Muscle layer of duodenum (tissue), 2 donors: ENCODE measurements at regions not wholly inside any gene's neighbourhood (a gene's known extent, or its start where the extent isn't known, plus 50 kb on each side); places are given as distances from the start of the nearest gene placed in this dataset.

ENCODE experiments used
- H3K27ac ChIP-seq: one replicate; pipeline ENCODE4 v1.7.0; 2013; ENCODE audit warnings: mild to moderate bottlenecking, low read length
- H3K27me3 ChIP-seq: one replicate; pipeline ENCODE4 v1.7.0; 2013; ENCODE audit warnings: low read depth, mild to moderate bottlenecking, control low read depth, low read length
- H3K36me3 ChIP-seq, 2 donors: one replicate each; pipeline ENCODE4 v1.7.0; 2013; ENCODE audit warnings: low read length in 2 of 2, control low read depth in 1 of 2, mild to moderate bottlenecking in 1 of 2; ENCODE audit not compliant: insufficient read depth in 2 of 2, control insufficient read depth in 1 of 2
- H3K4me1 ChIP-seq, 2 donors: one replicate each; pipeline ENCODE4 v1.7.0; 2013; ENCODE audit warnings: low read length in 2 of 2, mild to moderate bottlenecking in 2 of 2, control low read depth in 1 of 2, moderate library complexity in 1 of 2; ENCODE audit not compliant: insufficient read depth in 2 of 2, control insufficient read depth in 1 of 2
- H3K4me3 ChIP-seq, 2 donors: one replicate each; pipeline ENCODE4 v1.7.0; 2013; ENCODE audit warnings: low read length in 2 of 2, low read depth in 1 of 2, mild to moderate bottlenecking in 1 of 2
- H3K9me3 ChIP-seq, 2 donors: one replicate each; pipeline ENCODE4 v1.7.0; 2013; ENCODE audit warnings: low read length in 2 of 2, control low read depth in 1 of 2, mild to moderate bottlenecking in 1 of 2; ENCODE audit not compliant: control insufficient read depth in 1 of 2
- donor health status: healthy.

GRCh38 chr11:116640641-116641402 lies 132.0 kb downstream of the BUD13 start:
- H3K4me3 ChIP-seq = no peak overlapping the region
- no peaks in the 10 kb centered on the region for H3K27me3 ChIP-seq
- no peaks in the 10 kb centered on the region for H3K36me3 ChIP-seq
- no peaks in the 10 kb centered on the region for H3K4me1 ChIP-seq
- no peak overlapping the region for H3K27ac ChIP-seq
- H3K9me3 ChIP-seq = no peaks in the 10 kb centered on the region

- Histone ChIP-seq H3K9me3 (peaks cover 0 to 7% of the 10 kb centered on the region in 2 donors), H3K27me3 (no peaks in the 10 kb centered on the region), H3K36me3 (no peaks in the 10 kb centered on the region)
These were observed 134.3 kb downstream of the BUD13 start for GRCh38 chr11:116638463-116638862.

GRCh38 chr11:116637766-116638165 lies 135.0 kb downstream of the BUD13 start:
- H3K4me3 ChIP-seq = no peak overlapping the region
- peaks cover 0 to 7% of the 10 kb centered on the region in 2 donors for H3K9me3 ChIP-seq
- H3K36me3 ChIP-seq = no peaks in the 10 kb centered on the region
- H3K4me1 ChIP-seq = no peaks in the 10 kb centered on the region
- H3K27ac ChIP-seq = no peak overlapping the region
- no peaks in the 10 kb centered on the region for H3K27me3 ChIP-seq

More at GRCh38 chr11:116638463-116638862, 134.3 kb downstream of the BUD13 start:
- H3K4me1 ChIP-seq = no peaks in the 10 kb centered on the region
- no peak overlapping the region for H3K27ac ChIP-seq
- no peak overlapping the region for H3K4me3 ChIP-seq

- H3K4me3 ChIP-seq = no peak overlapping the region
- H3K4me1 ChIP-seq = no peaks in the 10 kb centered on the region
- H3K36me3 ChIP-seq = no peaks in the 10 kb centered on the region
- H3K9me3 ChIP-seq = peaks cover 0 to 7% of the 10 kb centered on the region in 2 donors
- no peaks in the 10 kb centered on the region for H3K27me3 ChIP-seq
- H3K27ac ChIP-seq = no peak overlapping the region
These were observed 136.4 kb downstream of the BUD13 start for GRCh38 chr11:116636341-116636929.

GRCh38 chr11:116631201-116631600 lies 141.6 kb downstream of the BUD13 start:
- no peaks in the 10 kb centered on the region for H3K4me1 ChIP-seq
- no peak overlapping the region for H3K27ac ChIP-seq
- H3K4me3 ChIP-seq = no peak overlapping the region
- H3K27me3 ChIP-seq = no peaks in the 10 kb centered on the region
- H3K9me3 ChIP-seq = peaks cover 0 to 10% of the 10 kb centered on the region in 2 donors
- no peaks in the 10 kb centered on the region for H3K36me3 ChIP-seq

- H3K27me3 ChIP-seq = no peaks in the 10 kb centered on the region
- no peak overlapping the region for H3K27ac ChIP-seq
- no peaks in the 10 kb centered on the region for H3K9me3 ChIP-seq
- H3K4me1 ChIP-seq = no peaks in the 10 kb centered on the region
- H3K36me3 ChIP-seq = no peaks in the 10 kb centered on the region
- no peak overlapping the region for H3K4me3 ChIP-seq
These were observed 154.3 kb downstream of the BUD13 start for GRCh38 chr11:116618461-116618860.

- Histone ChIP-seq H3K27me3 (peaks cover 4% of the 10 kb centered on the region), H3K27ac (no peak overlapping the region), H3K9me3 (no peaks in the 10 kb centered on the region), H3K36me3 (no peaks in the 10 kb centered on the region), H3K4me1 (no peaks in the 10 kb centered on the region), H3K4me3 (no peak overlapping the region)
These were observed 157.4 kb downstream of the BUD13 start for GRCh38 chr11:116615211-116615865.

- Histone ChIP-seq H3K9me3 (no peaks in the 10 kb centered on the region), H3K4me3 (no peak overlapping the region), H3K36me3 (no peaks in the 10 kb centered on the region), H3K4me1 (no peaks in the 10 kb centered on the region), H3K27ac (no peak overlapping the region), H3K27me3 (peaks cover 4% of the 10 kb centered on the region)
These were observed 158.2 kb downstream of the BUD13 start for GRCh38 chr11:116614306-116615210.

GRCh38 chr11:116613206-116613875 lies 159.4 kb downstream of the BUD13 start:
- Histone ChIP-seq H3K9me3 (no peaks in the 10 kb centered on the region), H3K4me3 (no peak overlapping the region), H3K4me1 (no peaks in the 10 kb centered on the region), H3K27me3 (peaks cover 4% of the 10 kb centered on the region), H3K27ac (no peak overlapping the region), H3K36me3 (no peaks in the 10 kb centered on the region)

- peaks cover 4% of the 10 kb centered on the region for H3K27me3 ChIP-seq
- H3K4me3 ChIP-seq = no peak overlapping the region
- H3K27ac ChIP-seq = no peak overlapping the region
- no peaks in the 10 kb centered on the region for H3K4me1 ChIP-seq
- no peaks in the 10 kb centered on the region for H3K36me3 ChIP-seq
- H3K9me3 ChIP-seq = no peaks in the 10 kb centered on the region
These were observed 160.7 kb downstream of the BUD13 start for GRCh38 chr11:116611998-116612620.
